Endodermal cell (in vitro differentiated cells): ENCODE measurements at regions not wholly inside any gene's neighbourhood (a gene's known extent, or its start where the extent isn't known, plus 50 kb on each side); places are given as distances from the start of the nearest gene placed in this dataset.

ENCODE experiments used
- DNase-seq: peaks from one replicate; pipeline ENCODE4 v3.0.0-alpha.2; 2017
- H3K27ac ChIP-seq: 2 replicates; pipeline ENCODE4 v1.5.1; 2013; ENCODE audit warnings: mild to moderate bottlenecking, low read depth, low read length, moderate library complexity
- H3K27me3 ChIP-seq: 2 replicates; pipeline ENCODE4 v1.6.1; 2013; ENCODE audit warnings: mild to moderate bottlenecking, low read length, moderate library complexity; ENCODE audit not compliant: insufficient read depth, control insufficient read depth, poor library complexity, severe bottlenecking
- H3K36me3 ChIP-seq: 2 replicates; pipeline ENCODE4 v1.7.0; 2013; ENCODE audit warnings: mild to moderate bottlenecking, low read length, moderate library complexity; ENCODE audit not compliant: control insufficient read depth, insufficient read depth
- H3K4me1 ChIP-seq: one replicate; pipeline ENCODE4 v1.7.0; 2013; ENCODE audit warnings: low read length; ENCODE audit not compliant: control insufficient read depth, insufficient read depth
- H3K4me3 ChIP-seq: 2 replicates; pipeline ENCODE4 v1.5.1; 2013; ENCODE audit warnings: mild to moderate bottlenecking, low read length, moderate library complexity
- H3K9ac ChIP-seq: 2 replicates; pipeline ENCODE4 v1.6.1; 2013; ENCODE audit warnings: mild to moderate bottlenecking, low read length, moderate library complexity; ENCODE audit not compliant: poor library complexity, severe bottlenecking; ENCODE audit errors: extremely low read depth
- H3K9me3 ChIP-seq: 2 replicates; pipeline ENCODE4 v1.6.1; 2013; ENCODE audit warnings: mild to moderate bottlenecking, low read length, moderate library complexity; ENCODE audit not compliant: control insufficient read depth
- H3K27ac Mint-ChIP-seq: 2 replicates; pipeline ENCODE4 v1.8.0; 2020; ENCODE audit warnings: mixed read lengths
- H3K27me3 Mint-ChIP-seq: 2 replicates; pipeline ENCODE4 v1.8.0; 2021; ENCODE audit warnings: mild to moderate bottlenecking, mixed read lengths; ENCODE audit not compliant: insufficient read depth
- H3K36me3 Mint-ChIP-seq: 2 replicates; pipeline ENCODE4 v1.8.0; 2020; ENCODE audit warnings: low read depth, mixed read lengths
- H3K4me1 Mint-ChIP-seq: 2 replicates; pipeline ENCODE4 v1.8.0; 2020; ENCODE audit warnings: mixed read lengths
- H3K4me3 Mint-ChIP-seq: 2 replicates; pipeline ENCODE4 v1.8.0; 2020; ENCODE audit warnings: mild to moderate bottlenecking, moderate library complexity, mixed read lengths
- H3K9me3 Mint-ChIP-seq: 2 replicates; pipeline ENCODE4 v1.8.0; 2020; ENCODE audit warnings: mild to moderate bottlenecking, mixed read lengths
- WGBS, 2 experiments: methylation state at CpG; one replicate each; pipeline versions ENCODE4 v1.1.5 to v1.1.7; 2013; ENCODE audit warnings: missing lambda C conversion rate in 2 of 2, mixed read lengths in 1 of 2; ENCODE audit not compliant: insufficient coverage in 1 of 2, insufficient read length in 1 of 2; 5-methylcytosine and 5-hydroxymethylcytosine counted together
- TF ChIP-seq, protein P1 (sequence below): fragments of 200-600 bp; sonication (generic); conservative IDR thresholded peaks from 2 replicates; pipeline ENCODE4 v1.5.0; 2021; ENCODE audit warnings: antibody characterized with exemption, mild to moderate bottlenecking

DNA sequence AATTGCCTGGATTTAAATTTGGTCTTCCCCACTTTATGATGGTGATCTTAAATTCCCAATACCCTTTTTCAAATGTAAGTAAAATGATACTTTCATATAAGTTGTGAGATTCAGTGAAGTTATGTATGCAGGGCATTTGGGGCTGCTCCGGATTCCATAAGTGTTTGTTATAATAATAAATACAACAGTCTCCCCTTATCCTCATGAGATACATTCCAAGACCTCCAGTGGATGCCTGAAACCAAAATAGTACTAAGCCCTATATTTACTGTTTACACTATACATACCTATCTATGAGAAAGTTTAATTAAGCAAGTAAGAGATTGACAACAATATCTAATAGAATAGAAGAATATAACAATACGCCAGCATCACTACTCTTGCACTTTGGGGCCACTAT lies 2237.8 kb downstream of the PCDH9 start:
- Histone ChIP-seq H3K27ac (no peak overlapping the region), H3K4me3 (no peak overlapping the region), H3K27me3 (no peaks in the 10 kb centered on the region), H3K9ac (no peak overlapping the region), H3K9me3 (no peaks in the 10 kb centered on the region), H3K36me3 (no peaks in the 10 kb centered on the region), H3K4me1 (no peaks in the 10 kb centered on the region)
- WGBS, 2 experiments = 88 to 100% methylated on average over 1 of the region's 2 CpGs
- Mint-ChIP-seq H3K4me3 (no peak overlapping the region), H3K36me3 (no peaks in the 10 kb centered on the region), H3K27me3 (no peaks in the 10 kb centered on the region), H3K27ac (no peak overlapping the region), H3K9me3 (no peaks in the 10 kb centered on the region), H3K4me1 (no peaks in the 10 kb centered on the region)
- TF ChIP-seq, protein P1, sequence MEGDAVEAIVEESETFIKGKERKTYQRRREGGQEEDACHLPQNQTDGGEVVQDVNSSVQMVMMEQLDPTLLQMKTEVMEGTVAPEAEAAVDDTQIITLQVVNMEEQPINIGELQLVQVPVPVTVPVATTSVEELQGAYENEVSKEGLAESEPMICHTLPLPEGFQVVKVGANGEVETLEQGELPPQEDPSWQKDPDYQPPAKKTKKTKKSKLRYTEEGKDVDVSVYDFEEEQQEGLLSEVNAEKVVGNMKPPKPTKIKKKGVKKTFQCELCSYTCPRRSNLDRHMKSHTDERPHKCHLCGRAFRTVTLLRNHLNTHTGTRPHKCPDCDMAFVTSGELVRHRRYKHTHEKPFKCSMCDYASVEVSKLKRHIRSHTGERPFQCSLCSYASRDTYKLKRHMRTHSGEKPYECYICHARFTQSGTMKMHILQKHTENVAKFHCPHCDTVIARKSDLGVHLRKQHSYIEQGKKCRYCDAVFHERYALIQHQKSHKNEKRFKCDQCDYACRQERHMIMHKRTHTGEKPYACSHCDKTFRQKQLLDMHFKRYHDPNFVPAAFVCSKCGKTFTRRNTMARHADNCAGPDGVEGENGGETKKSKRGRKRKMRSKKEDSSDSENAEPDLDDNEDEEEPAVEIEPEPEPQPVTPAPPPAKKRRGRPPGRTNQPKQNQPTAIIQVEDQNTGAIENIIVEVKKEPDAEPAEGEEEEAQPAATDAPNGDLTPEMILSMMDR = no peak
- DNase-seq = no peak

DNA sequence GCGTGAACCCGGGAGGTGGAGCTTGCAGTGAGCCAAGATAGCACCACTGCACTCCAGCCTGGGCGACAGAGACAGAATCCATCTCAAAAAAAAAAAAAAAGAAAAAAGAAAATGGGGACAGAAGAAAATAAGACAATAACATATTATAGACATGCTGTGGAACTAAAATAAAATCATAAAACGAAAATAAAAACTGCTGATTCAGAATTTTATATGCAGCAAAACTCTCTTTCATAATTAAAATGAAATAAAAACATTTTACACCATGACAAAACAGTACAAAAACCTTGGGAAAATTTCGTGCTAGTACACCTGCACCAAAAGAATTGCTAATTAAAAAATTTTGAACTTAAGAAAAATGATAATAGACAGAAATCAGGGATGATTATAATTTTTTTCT lies 2245.1 kb downstream of the PCDH9 start:
- Histone ChIP-seq H3K4me1 (no peaks in the 10 kb centered on the region), H3K27me3 (no peaks in the 10 kb centered on the region), H3K4me3 (no peak overlapping the region), H3K36me3 (no peaks in the 10 kb centered on the region), H3K9ac (no peak overlapping the region), H3K27ac (no peak overlapping the region), H3K9me3 (no peaks in the 10 kb centered on the region)
- Mint-ChIP-seq H3K36me3 (no peaks in the 10 kb centered on the region), H3K4me3 (no peak overlapping the region), H3K4me1 (no peaks in the 10 kb centered on the region), H3K27me3 (no peaks in the 10 kb centered on the region), H3K9me3 (peaks cover 10% of the 10 kb centered on the region), H3K27ac (no peak overlapping the region)
- TF ChIP-seq, protein P1 = no peak
- 81% methylated on average over 4 of the region's 5 CpGs; no CpG with 5 or more reads in 1 of the 2 experiments for WGBS, 2 experiments
- no peak for DNase-seq

DNA sequence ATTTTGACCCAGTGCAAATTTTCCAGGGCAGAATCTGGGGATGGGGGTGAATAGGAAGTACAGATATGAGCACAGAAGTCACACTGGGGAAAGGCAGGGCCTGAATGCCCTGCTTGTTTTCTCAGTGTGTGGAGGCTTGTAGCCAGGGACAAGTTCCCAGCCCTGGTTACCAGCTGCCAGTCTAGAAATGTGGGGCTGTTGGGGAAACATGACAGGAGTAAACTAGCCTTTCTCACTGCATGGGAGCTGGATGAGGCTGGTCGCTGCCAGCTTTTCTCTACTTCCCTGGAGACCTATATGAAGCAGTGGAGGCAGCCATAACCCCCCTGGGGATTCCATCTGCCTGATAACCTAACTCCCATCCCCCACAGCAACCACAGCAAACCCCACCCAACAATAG lies 2267.7 kb downstream of the PCDH9 start:
- H3K4me3 ChIP-seq = no peak overlapping the region
- DNase-seq = no peak
- H3K27me3 Mint-ChIP-seq = no peaks in the 10 kb centered on the region
- no peak overlapping the region for H3K27ac Mint-ChIP-seq
- WGBS, 2 experiments = 100% methylated on average over 1 of the region's 1 CpG; no CpG with 5 or more reads in 1 of the 2 experiments
- no peaks in the 10 kb centered on the region for H3K36me3 Mint-ChIP-seq
- peaks cover 3% of the 10 kb centered on the region for H3K4me1 Mint-ChIP-seq
- H3K27me3 ChIP-seq = no peaks in the 10 kb centered on the region
- H3K27ac ChIP-seq = no peak overlapping the region
- H3K36me3 ChIP-seq = no peaks in the 10 kb centered on the region
- H3K4me3 Mint-ChIP-seq = no peak overlapping the region
- no peaks in the 10 kb centered on the region for H3K9me3 ChIP-seq
- H3K9me3 Mint-ChIP-seq = no peaks in the 10 kb centered on the region
- TF ChIP-seq, protein P1 = no peak
- H3K4me1 ChIP-seq = no peaks in the 10 kb centered on the region
- H3K9ac ChIP-seq = no peak overlapping the region
